ENCODE measurements at regions not wholly inside any gene's neighbourhood (a gene's known extent, or its start where the extent isn't known, plus 50 kb on each side); places are given as distances from the start of the nearest gene placed in this dataset.
"Not testable (repeated sequence)": the region's sequence is repeated elsewhere in the genome, so short reads cannot be mapped to it uniquely, and the experiment has no call there.

DNA sequence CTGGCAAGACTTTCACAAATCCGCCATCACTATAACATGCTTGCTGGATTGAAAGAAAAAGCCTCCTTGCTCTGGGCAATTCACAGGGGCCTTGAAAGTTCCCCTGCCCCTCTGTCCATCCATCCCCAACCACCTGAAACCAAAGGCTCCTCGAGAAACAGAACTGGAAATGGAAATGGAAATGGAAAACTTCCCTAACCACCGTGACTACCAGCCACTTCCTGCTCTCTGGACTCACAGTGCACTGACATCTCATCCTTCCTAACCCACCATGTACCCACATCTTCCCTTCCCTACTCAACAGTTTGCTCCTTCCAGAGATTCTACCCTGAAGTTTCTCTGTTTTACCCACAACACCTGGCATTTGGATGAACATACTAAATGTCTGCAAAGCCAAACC is 603.6 kb upstream of the DIPK2B start:
- Mint-ChIP-seq H3K4me3 (peak overlapping the region; percentile 69), H3K27ac (peak overlapping the region; percentile 68), H3K27me3 (no peaks in the 10 kb centered on the region), H3K4me1 (peaks cover 25% of the 10 kb centered on the region), H3K36me3 (ENCODE audit: low read depth) (no peaks in the 10 kb centered on the region)
- no peaks in the 10 kb centered on the region for H3K9me3 ChIP-seq (ENCODE audit: control insufficient read depth, low read length, poor library complexity, severe bottlenecking)
- DNase-seq (no peak), ATAC-seq (no peak)

DNA sequence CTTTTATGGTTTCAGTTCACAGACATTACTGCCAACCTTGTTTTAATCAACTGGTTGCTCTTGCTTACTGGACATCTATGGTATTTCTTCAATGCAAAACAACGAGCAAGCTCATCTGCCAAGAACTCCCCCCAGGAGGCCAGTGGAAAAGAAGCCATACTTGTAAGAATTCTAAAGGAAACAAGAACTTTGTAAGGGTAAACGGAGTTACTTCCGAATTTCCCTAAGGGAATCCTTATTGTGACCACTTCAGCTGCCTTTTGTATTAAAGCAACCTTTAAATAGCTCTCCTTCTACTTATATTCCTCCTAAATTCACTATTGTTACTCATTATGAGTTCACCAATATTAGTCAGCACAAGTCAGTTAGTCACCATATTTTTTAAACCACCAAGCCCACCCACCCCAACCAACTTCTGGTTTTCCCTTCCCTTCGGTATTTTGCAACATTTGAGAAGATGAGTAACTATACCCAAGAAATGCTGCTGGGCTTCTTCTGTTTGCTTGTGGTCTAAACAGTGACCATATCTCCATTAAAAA is 602.8 kb upstream of the DIPK2B start:
- Mint-ChIP-seq H3K4me1 (peaks cover 20% of the 10 kb centered on the region), H3K27ac (peak overlapping the region; percentile 68), H3K36me3 (ENCODE audit: low read depth) (no peaks in the 10 kb centered on the region), H3K27me3 (no peaks in the 10 kb centered on the region), H3K4me3 (no peak overlapping the region)
- H3K9me3 ChIP-seq (ENCODE audit: control insufficient read depth, low read length, poor library complexity, severe bottlenecking), result no peaks in the 10 kb centered on the region
- no peak for ATAC-seq
- no peak for DNase-seq

DNA sequence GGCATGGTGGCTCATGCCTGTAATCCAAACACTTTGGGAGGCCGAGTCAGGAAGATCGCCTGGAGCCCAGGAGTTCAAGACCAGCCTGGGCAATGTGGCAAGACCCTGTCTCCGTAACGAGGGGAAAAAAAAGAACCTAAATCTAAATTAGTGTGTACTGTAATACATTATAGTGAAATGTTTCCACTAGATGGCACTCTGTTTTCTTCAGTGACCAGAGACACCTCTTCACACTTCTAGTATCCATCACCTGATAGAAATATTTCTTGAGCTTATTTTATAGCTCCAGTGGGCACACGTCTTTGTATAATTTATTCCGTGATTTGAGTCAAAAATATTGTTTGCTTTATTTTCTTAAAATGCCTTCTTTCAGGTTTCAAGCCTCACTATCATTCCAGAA is 600.9 kb upstream of the DIPK2B start:
- H3K9me3 ChIP-seq (ENCODE audit: control insufficient read depth, low read length, poor library complexity, severe bottlenecking), result no peaks in the 10 kb centered on the region
- peak; percentile 68 for ATAC-seq
- Mint-ChIP-seq H3K4me3 (peak overlapping the region; percentile 62), H3K36me3 (ENCODE audit: low read depth) (no peaks in the 10 kb centered on the region), H3K27me3 (no peaks in the 10 kb centered on the region), H3K27ac (peak overlapping the region; percentile 32), H3K4me1 (peaks cover 17% of the 10 kb centered on the region)
- DNase-seq, result no peak

DNA sequence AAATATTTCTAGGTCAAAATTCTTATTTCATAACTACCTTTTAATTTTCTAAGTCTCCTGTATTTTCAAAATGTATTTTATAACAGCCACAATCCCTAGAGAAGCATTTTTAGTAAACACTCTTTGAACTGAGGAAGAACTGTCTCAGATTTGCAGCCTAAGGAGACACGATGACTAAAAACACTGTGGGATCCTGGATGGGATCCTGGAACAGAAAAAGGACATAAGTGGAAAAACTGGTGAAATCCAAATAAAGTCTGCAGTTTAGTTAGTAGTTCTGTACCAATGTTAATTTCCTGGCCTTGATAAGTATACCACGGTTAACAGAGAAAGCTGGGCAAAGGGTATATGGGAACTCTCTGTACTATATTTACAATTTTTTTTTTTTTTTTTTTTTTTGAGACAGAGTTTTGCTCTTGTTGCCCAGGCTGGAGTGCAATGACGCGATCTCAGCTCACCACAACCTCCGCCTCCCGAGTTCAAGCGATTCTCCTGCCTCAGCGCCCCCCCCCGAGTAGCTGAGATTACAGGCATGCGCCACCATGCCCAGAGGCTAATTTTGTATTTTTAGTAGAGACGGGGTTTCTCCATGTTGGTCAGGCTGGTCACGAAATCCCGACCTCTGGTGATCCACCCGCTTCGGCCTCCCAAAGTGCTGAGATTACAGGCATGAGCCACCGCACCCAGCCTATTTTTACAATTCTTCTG is 600.2 kb upstream of the DIPK2B start:
- Mint-ChIP-seq H3K4me3 (peak overlapping the region; percentile 57), H3K27ac (peak overlapping the region; percentile 32), H3K4me1 (peaks cover 17% of the 10 kb centered on the region)
- peak in 2 of 3 donors; percentile 32 to 62 for DNase-seq
- H3K9me3 ChIP-seq (ENCODE audit: control insufficient read depth, low read length, poor library complexity, severe bottlenecking); H3K27me3 Mint-ChIP-seq; H3K36me3 Mint-ChIP-seq (ENCODE audit: low read depth): not testable (repeated sequence)
- peak; percentile 74 for ATAC-seq

- peak overlapping the region; percentile 89 for H3K27ac Mint-ChIP-seq
- H3K36me3 Mint-ChIP-seq (ENCODE audit: low read depth), result no peaks in the 10 kb centered on the region
Measured at GRCh38 chrX:45799576-45799975, 598.9 kb upstream of the DIPK2B start.

GRCh38 chrX:45795546-45795945 is 594.9 kb upstream of the DIPK2B start:
- Mint-ChIP-seq H3K36me3 (ENCODE audit: low read depth) (no peaks in the 10 kb centered on the region), H3K4me3 (no peak overlapping the region), H3K4me1 (peaks cover 25% of the 10 kb centered on the region), H3K27me3 (no peaks in the 10 kb centered on the region), H3K27ac (no peak overlapping the region)
- DNase-seq (no peak), ATAC-seq (no peak)
- no peaks in the 10 kb centered on the region for H3K9me3 ChIP-seq (ENCODE audit: control insufficient read depth, low read length, poor library complexity, severe bottlenecking)

More at GRCh38 chrX:45799576-45799975, 598.9 kb upstream of the DIPK2B start:
- Mint-ChIP-seq H3K4me1 (peaks cover 23% of the 10 kb centered on the region), H3K4me3 (peak overlapping the region; percentile 82), H3K27me3 (no peaks in the 10 kb centered on the region)
- no peak for ATAC-seq
- no peaks in the 10 kb centered on the region for H3K9me3 ChIP-seq (ENCODE audit: control insufficient read depth, low read length, poor library complexity, severe bottlenecking)
- DNase-seq, result no peak

DNA sequence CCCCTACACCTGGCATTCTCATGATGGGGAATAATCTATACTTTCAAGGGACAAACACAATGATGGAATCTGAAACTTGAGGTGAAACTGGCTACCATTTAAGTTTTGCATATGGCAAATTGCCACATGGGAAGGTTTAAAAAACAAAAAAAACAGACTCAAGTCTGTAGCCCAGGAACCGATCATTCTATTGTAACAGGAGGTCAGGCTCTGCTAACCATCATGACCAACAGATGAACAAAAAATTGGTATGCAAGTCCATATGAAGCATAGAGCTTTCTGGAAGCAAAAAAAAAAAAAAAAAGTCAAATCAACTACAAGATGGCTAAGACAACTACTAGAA is 594.3 kb upstream of the DIPK2B start:
- H3K4me3 Mint-ChIP-seq, result no peak overlapping the region
- H3K4me1 Mint-ChIP-seq, result peaks cover 25% of the 10 kb centered on the region
- no peak overlapping the region for H3K27ac Mint-ChIP-seq
- DNase-seq (no peak), ATAC-seq (no peak)
- no peaks in the 10 kb centered on the region for H3K27me3 Mint-ChIP-seq
- no peaks in the 10 kb centered on the region for H3K9me3 ChIP-seq (ENCODE audit: control insufficient read depth, low read length, poor library complexity, severe bottlenecking)
- no peaks in the 10 kb centered on the region for H3K36me3 Mint-ChIP-seq (ENCODE audit: low read depth)

- peaks cover 25% of the 10 kb centered on the region for H3K4me1 Mint-ChIP-seq
- H3K27ac Mint-ChIP-seq, result peak overlapping the region; percentile 70
- H3K4me3 Mint-ChIP-seq, result no peak overlapping the region
Measured at GRCh38 chrX:45794323-45794994, 593.8 kb upstream of the DIPK2B start.

GRCh38 chrX:45788941-45789348 is 588.3 kb upstream of the DIPK2B start:
- peak overlapping the region; percentile 72 for H3K4me3 Mint-ChIP-seq

More at GRCh38 chrX:45794323-45794994, 593.8 kb upstream of the DIPK2B start:
- Mint-ChIP-seq H3K36me3 (ENCODE audit: low read depth) (no peaks in the 10 kb centered on the region), H3K27me3 (no peaks in the 10 kb centered on the region)
- no peaks in the 10 kb centered on the region for H3K9me3 ChIP-seq (ENCODE audit: control insufficient read depth, low read length, poor library complexity, severe bottlenecking)
- no peak for DNase-seq
- no peak for ATAC-seq

DNA sequence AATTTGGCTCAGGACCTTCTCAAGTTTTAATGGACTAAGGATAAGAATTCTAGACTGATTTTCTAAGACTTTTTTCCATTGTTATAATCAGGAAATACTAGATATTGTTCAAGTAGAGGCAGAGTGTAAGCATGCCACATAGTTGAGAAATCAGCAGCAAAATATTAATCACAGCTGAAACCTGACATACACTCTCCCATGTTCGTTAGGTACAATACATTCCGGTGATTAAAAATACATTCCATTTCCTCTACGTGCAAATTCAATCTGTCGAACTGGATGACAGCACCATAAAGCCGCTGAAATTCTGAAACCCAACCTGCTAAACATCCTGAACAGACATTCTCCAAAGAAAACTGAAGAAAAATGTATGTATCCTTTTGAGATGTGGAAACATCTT is 587.6 kb upstream of the DIPK2B start:
- H3K27ac Mint-ChIP-seq, result no peak overlapping the region
- no peaks in the 10 kb centered on the region for H3K36me3 Mint-ChIP-seq (ENCODE audit: low read depth)
- DNase-seq, result no peak
- no peaks in the 10 kb centered on the region for H3K9me3 ChIP-seq (ENCODE audit: control insufficient read depth, low read length, poor library complexity, severe bottlenecking)
- no peak overlapping the region for H3K4me3 Mint-ChIP-seq
- ATAC-seq, result no peak
- H3K4me1 Mint-ChIP-seq, result peaks cover 16% of the 10 kb centered on the region
- H3K27me3 Mint-ChIP-seq, result no peaks in the 10 kb centered on the region

More at GRCh38 chrX:45788941-45789348, 588.3 kb upstream of the DIPK2B start:
- no peaks in the 10 kb centered on the region for H3K27me3 Mint-ChIP-seq
- no peaks in the 10 kb centered on the region for H3K9me3 ChIP-seq (ENCODE audit: control insufficient read depth, low read length, poor library complexity, severe bottlenecking)
- H3K36me3 Mint-ChIP-seq (ENCODE audit: low read depth), result no peaks in the 10 kb centered on the region
- DNase-seq (no peak), ATAC-seq (no peak)
- H3K27ac Mint-ChIP-seq, result peak overlapping the region; percentile 84
- H3K4me1 Mint-ChIP-seq, result peaks cover 16% of the 10 kb centered on the region

- Mint-ChIP-seq H3K4me3 (no peak overlapping the region), H3K27me3 (no peaks in the 10 kb centered on the region), H3K4me1 (peaks cover 21% of the 10 kb centered on the region), H3K27ac (no peak overlapping the region), H3K36me3 (ENCODE audit: low read depth) (peaks cover 4% of the 10 kb centered on the region)
- ATAC-seq (no peak), DNase-seq (no peak)
- no peaks in the 10 kb centered on the region for H3K9me3 ChIP-seq (ENCODE audit: control insufficient read depth, low read length, poor library complexity, severe bottlenecking)
Measured at GRCh38 chrX:45784590-45784989, 583.9 kb upstream of the DIPK2B start.

DNA sequence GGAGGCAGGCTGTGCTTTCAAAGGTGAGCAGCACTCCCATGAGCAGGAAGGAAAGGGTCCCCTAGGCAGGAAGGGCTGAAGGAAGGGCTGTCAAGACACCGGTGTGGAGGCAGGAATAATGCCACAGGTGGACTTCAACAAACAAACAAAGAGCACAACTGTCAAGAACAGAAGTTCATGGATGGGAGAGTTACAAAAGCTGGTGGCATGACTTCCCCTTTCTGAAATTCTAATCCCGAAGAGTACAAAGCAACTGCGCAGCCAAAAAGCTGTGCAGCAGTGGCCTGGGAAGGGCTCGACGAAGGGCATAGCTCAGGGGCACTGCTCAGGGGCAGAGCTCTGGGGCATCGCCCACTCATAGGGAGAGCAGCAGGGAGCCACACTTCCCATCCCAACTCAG is 582.3 kb upstream of the DIPK2B start:
- no peak for DNase-seq
- Mint-ChIP-seq H3K27me3 (no peaks in the 10 kb centered on the region), H3K4me3 (peak overlapping the region; percentile 49), H3K4me1 (peaks cover 22% of the 10 kb centered on the region), H3K27ac (peak overlapping the region; percentile 80), H3K36me3 (ENCODE audit: low read depth) (peaks cover 4% of the 10 kb centered on the region)
- ATAC-seq, result no peak
- H3K9me3 ChIP-seq (ENCODE audit: control insufficient read depth, low read length, poor library complexity, severe bottlenecking), result no peaks in the 10 kb centered on the region

DNA sequence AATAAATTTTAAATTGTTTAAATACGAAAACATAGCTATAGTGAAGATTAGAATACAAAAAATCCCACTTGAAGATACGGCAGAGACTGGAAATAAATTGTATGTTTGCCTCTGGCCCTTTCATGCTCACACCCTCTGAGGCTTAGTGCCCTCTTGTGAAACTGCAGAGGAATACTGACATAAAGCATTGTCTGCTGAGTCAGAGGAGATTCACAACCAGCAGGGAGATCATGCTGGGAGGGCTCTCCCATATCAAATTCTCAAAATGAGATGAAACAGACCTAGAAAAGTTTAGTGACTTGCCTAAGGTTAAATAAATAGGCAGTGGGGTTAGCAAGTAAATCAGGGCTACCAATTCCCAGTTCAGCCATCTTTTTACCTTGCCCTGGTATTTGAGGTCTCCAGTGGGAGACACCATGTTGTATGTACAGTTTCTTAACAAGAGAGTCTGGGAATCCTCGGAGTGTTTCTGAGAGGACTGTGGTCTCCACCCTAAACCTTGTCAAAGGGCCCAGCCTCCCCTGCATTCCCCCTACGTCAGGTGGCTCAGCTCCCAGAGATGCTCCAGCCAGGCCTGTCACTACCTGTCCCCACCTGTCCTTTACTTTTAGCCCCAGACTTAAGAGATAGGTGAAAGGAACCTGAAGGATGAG is 581.4 kb upstream of the DIPK2B start:
- H3K4me3 Mint-ChIP-seq, result no peak overlapping the region

More for the DNA sequence above, 581.4 kb upstream of the DIPK2B start:
- Mint-ChIP-seq H3K27ac (peak overlapping the region; percentile 80), H3K27me3 (no peaks in the 10 kb centered on the region), H3K36me3 (ENCODE audit: low read depth) (peaks cover 4% of the 10 kb centered on the region), H3K4me1 (peaks cover 27% of the 10 kb centered on the region)
- no peak for DNase-seq
- no peaks in the 10 kb centered on the region for H3K9me3 ChIP-seq (ENCODE audit: control insufficient read depth, low read length, poor library complexity, severe bottlenecking)
- ATAC-seq, result peak; percentile 58

Measured in T-helper 17 cell (primary cell).